ENCODE measurements at regions not wholly inside any gene's neighbourhood (a gene's known extent, or its start where the extent isn't known, plus 50 kb on each side); places are given as distances from the start of the nearest gene placed in this dataset.
A peak's percentile ranks its signal among the peaks of the same experiment; 100 is the strongest.

GRCh38 chr20:55761797-55762196 lies 243.5 kb downstream of the CBLN4 start:
- TF ChIP-seq, protein P1, sequence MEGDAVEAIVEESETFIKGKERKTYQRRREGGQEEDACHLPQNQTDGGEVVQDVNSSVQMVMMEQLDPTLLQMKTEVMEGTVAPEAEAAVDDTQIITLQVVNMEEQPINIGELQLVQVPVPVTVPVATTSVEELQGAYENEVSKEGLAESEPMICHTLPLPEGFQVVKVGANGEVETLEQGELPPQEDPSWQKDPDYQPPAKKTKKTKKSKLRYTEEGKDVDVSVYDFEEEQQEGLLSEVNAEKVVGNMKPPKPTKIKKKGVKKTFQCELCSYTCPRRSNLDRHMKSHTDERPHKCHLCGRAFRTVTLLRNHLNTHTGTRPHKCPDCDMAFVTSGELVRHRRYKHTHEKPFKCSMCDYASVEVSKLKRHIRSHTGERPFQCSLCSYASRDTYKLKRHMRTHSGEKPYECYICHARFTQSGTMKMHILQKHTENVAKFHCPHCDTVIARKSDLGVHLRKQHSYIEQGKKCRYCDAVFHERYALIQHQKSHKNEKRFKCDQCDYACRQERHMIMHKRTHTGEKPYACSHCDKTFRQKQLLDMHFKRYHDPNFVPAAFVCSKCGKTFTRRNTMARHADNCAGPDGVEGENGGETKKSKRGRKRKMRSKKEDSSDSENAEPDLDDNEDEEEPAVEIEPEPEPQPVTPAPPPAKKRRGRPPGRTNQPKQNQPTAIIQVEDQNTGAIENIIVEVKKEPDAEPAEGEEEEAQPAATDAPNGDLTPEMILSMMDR (conservative IDR thresholded peaks at IDR 0.05), result no peak
- H3K27ac ChIP-seq, result no peak overlapping the region

DNA sequence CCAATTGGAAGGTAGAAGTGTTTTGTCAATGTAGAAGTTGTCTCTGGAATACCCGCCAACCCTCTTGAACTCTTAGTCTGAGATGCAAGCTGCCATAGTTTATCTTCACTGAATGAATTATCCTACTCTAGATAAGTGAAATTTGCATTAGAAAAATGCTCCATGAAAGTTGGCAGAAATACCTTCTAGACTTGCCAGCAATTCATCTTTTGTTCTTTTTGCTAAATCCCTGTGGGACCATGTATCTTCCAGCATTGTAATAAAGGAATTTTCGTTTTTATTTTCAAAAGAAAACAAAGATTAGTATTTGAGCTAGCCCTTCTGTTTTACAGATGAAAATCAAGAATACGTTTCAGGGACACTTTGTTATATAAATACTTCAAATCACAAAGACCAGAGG lies 244.2 kb downstream of the CBLN4 start:
- TF ChIP-seq, protein P1 (conservative IDR thresholded peaks at IDR 0.05), result no peak
- H3K27ac ChIP-seq, result peak overlapping the region; percentile 39

- TF ChIP-seq, protein P1 (conservative IDR thresholded peaks at IDR 0.05), result no peak
- peak overlapping the region; percentile 39 for H3K27ac ChIP-seq
These were observed 244.7 kb downstream of the CBLN4 start for GRCh38 chr20:55760586-55760985.

- TF ChIP-seq, protein P1 (conservative IDR thresholded peaks at IDR 0.05), result no peak
- H3K27ac ChIP-seq, result no peak overlapping the region
These were observed 249.5 kb downstream of the CBLN4 start for GRCh38 chr20:55755861-55756260.

- no peak overlapping the region for H3K27ac ChIP-seq
- TF ChIP-seq, protein P1 (conservative IDR thresholded peaks at IDR 0.05), result no peak
These were observed 249.9 kb downstream of the CBLN4 start for GRCh38 chr20:55755411-55755810.

GRCh38 chr20:55746723-55747122 lies 258.6 kb downstream of the CBLN4 start:
- H3K27ac ChIP-seq, result no peak overlapping the region
- TF ChIP-seq, protein P1 (conservative IDR thresholded peaks at IDR 0.05), result no peak

GRCh38 chr20:55745840-55746239 lies 259.5 kb downstream of the CBLN4 start:
- TF ChIP-seq, protein P1 (conservative IDR thresholded peaks at IDR 0.05), result no peak
- no peak overlapping the region for H3K27ac ChIP-seq

DNA sequence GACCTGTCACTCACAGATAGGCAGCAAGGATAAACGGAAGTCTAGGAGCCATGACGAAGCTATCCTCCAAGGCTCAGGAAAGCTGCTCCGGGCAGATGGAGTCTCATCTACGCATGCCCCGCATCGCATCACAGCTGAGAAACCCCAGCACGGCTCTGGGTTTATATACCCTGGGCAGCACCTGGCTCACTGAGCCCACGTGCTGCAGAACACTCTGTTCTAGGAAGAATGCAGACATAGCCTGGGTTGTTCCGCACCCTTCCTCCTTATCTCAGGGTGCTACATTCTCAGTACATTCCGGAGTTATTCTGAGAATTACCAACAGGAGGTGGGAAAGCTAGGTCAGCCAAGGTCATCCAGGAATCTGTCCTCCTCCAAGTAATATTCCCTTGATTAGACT lies 260.4 kb downstream of the CBLN4 start:
- TF ChIP-seq, protein P1 (conservative IDR thresholded peaks at IDR 0.05), result no peak
- H3K27ac ChIP-seq, result no peak overlapping the region
